ENCODE measurements at regions not wholly inside any gene's neighbourhood (a gene's known extent, or its start where the extent isn't known, plus 50 kb on each side); places are given as distances from the start of the nearest gene placed in this dataset.

DNA sequence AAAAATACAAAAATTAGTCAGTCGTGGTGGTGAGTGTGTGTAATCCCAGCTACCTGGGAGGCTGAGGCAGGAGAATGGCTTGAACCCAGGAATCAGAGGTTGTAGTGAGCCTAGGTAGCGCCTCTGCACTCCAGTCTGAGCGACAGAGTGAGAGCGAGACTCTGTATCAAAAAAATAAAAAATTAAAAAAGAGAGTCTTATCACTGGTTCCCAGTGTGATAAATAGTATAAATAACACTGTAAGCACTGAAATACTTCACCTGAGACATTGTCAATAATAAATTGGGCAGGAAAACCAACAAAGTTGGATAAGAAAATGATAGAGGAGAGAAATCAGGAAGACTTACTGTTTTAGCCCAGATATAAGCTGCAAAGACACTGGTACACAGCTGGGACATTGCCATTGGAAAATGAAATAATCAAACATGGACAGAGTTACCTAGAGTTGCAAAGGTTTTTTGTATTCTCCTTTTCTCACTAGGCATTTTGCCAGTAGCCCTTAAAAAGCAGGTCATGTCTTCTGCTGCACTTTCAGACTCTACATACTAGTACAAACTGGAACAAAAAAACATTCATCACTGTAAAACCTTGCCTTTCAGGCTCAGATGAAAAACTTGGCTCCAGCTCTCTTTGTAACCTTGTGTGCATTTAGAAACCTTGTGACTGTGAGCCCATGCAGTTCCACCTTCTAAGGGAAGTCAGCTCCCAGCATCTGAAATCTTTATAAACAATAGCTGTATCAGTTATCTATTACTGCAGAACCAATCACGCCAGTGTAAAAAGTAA lies 55.0 kb upstream of the PPP1R2C start:
- TF ChIP-seq POLR2A (IDR thresholded peaks at IDR 0.05; ENCODE audit: low read length), result no peak
- TF ChIP-seq GATA1 (IDR thresholded peaks at IDR 0.05; ENCODE audit: low read depth, low read length), result no peak

All from erythroblast (primary cell).